GM20000 (cell line): ENCODE measurements at regions not wholly inside any gene's neighbourhood (a gene's known extent, or its start where the extent isn't known, plus 50 kb on each side); places are given as distances from the start of the nearest gene placed in this dataset.
"Not testable (repeated sequence)": the region's sequence is repeated elsewhere in the genome, so short reads cannot be mapped to it uniquely, and the experiment has no call there.

ENCODE experiments used
- DNase-seq: peaks from one replicate; pipeline ENCODE4 v3.0.0; 2012; ENCODE audit warnings: low spot score
- TF ChIP-seq, protein P1 (sequence below): IDR thresholded peaks from 2 replicates; pipeline ENCODE4 v1.5.1; 2012; ENCODE audit warnings: mild to moderate bottlenecking, control low read depth; ENCODE audit errors: extremely low read depth, missing control alignments

DNA sequence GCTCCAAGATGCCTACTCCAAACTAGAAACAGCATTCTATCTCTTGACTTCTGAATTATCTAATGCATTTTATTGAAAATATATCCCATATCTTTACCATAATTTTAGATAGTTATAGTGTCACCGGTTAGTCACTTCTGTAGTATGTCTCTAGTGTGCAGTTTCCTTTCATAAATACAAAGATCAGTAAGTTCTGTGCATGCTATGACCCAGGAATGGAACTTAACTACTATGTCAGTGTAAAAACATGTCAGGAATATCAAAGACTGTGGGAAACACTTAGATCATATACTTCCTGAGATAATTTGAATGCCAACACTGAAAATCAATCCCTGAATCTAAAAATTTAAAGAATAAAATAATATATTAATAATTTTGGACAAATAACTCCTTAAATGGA, 237.6 kb downstream of the ATXN7L3B start:
- TF ChIP-seq, protein P1, sequence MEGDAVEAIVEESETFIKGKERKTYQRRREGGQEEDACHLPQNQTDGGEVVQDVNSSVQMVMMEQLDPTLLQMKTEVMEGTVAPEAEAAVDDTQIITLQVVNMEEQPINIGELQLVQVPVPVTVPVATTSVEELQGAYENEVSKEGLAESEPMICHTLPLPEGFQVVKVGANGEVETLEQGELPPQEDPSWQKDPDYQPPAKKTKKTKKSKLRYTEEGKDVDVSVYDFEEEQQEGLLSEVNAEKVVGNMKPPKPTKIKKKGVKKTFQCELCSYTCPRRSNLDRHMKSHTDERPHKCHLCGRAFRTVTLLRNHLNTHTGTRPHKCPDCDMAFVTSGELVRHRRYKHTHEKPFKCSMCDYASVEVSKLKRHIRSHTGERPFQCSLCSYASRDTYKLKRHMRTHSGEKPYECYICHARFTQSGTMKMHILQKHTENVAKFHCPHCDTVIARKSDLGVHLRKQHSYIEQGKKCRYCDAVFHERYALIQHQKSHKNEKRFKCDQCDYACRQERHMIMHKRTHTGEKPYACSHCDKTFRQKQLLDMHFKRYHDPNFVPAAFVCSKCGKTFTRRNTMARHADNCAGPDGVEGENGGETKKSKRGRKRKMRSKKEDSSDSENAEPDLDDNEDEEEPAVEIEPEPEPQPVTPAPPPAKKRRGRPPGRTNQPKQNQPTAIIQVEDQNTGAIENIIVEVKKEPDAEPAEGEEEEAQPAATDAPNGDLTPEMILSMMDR, result no peak

DNA sequence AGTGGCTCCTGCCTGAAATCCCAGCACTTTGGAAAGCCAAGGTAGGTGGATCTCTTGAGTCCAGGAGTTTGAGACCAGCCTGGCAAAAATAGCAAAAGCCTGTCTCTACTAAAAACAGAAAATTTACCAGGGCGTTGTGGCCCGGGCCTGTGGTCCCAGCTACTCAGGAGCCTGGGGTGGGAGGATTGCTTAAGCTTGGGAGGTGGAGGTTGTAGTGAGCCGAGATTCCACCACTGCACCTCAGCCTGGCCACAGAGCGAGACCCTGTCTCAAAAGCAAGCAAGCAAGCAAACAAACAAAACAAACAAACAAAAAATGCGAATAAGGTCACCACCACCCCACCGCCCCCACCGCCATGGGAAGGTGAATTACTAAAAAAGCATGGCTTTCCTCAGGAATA, 238.7 kb downstream of the ATXN7L3B start:
- no peak for DNase-seq
- TF ChIP-seq, protein P1, result no peak

More for the DNA sequence above, 237.6 kb downstream of the ATXN7L3B start:
- no peak for DNase-seq

DNA sequence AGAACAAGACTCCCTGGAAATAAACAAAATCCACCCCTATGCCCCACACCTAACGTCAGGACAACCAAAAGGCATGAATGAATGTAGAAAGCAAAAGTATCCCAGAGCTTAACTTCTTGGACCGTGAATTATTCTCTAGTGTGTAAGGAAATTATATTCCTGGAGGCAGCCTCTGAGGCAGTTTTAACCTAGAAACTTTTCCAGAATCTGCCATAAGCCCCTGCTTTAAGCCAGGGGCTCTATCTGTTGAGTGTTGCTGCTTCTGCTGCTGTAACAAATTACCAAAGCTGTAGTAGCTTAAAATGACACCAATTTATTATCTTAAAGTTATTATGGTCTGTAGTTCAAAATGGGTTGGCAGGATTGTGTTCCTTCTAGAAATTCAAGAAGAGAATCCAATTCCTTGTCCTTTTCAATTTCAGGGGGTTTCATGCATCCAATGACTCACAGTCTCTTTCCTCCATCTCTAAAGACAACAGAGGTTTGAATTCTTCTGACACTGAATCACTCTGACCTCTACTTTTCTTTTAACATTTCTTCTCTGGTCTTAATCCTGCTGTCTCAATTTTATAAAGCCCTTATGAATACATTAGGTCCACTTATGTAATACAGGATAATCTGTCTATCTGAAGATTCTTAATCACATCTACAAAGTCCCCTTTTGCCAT, 242.7 kb downstream of the ATXN7L3B start:
- DNase-seq, result no peak
- TF ChIP-seq, protein P1, result no peak

DNA sequence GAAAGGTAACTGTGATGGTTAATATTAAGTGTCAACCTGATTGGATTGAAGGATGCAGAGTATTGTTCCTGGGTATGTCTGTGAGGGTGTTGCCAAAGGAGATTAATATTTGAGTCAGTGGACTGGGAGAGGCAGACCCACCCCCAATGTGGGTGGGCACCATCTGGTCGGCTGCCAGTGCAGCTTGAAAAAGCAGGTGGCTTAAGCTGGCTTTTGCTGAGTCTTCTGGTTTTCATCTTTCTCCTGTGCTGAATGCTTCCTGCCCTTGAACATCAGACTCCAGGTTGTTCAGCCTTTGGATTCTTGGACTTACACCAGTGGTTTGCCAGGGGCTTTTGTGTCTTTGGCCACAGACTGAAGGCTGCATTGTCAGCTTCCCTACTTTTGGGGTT, 243.2 kb downstream of the ATXN7L3B start:
- not testable (repeated sequence) for DNase-seq

DNA sequence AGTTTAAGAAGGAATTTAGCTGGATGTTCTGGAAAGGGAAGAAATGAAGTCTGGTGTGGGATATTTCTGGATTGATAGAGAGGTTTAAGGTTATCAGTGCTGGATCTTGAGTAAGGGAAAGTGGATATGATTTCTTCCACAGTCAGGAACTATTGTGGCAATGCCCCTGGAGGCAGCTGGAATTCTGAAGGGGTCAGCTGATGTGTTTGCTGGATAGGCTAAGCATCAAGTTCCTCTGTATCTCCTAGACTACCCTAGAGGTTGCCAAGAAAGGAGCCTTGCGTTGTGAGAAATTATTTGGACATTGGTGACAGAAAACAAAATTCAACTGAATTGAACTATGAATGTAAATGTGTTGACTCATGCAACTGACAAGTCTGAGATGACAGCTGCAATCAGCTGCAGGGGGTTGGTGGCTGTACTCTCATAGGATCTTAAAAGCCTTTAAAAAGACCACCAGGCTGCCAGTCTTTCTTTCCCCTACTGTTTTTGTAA, 244.4 kb downstream of the ATXN7L3B start:
- TF ChIP-seq, protein P1, result no peak
- DNase-seq, result no peak

DNA sequence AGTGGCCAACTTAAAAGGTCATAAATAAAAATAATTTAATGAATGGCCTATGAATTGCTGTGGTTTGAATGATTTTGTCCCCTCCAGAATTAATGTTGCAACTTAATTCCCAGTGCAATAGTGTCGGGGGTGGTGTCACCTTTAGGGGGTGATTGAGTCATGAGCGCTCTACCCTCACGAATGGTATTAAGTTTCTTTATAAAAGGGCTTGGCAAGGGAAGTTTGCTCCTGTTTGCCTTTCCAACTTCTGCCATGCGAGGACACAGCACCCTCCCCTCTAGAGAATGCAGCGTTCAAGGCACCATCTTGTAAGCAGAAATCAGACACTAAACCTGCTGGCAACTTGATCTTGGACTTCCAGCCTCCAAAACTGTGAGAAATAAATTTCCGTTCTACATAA, 253.3 kb downstream of the ATXN7L3B start:
- no peak for DNase-seq

DNA sequence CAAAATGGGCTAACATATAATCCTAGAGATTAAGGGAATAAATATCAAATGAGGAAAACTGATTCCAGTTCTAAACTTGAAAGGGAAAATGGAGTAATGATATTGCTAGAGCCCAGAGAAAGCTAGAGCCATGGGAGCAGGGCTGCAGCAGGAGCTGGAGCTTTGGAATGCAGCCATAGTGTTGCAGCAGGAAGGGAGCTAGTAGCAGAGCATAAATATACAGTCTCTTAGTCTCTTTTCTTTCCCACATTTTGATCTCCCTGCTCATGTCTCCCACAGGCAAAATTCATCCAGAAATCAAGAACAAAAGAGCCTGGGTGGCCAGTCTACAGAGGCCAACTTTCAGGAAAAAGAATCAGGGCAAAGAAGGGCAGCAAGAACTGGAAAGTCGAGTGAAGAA, 253.7 kb downstream of the ATXN7L3B start:
- TF ChIP-seq, protein P1, result no peak
- DNase-seq, result no peak

More for the DNA sequence above, 253.3 kb downstream of the ATXN7L3B start:
- TF ChIP-seq, protein P1, result no peak

DNA sequence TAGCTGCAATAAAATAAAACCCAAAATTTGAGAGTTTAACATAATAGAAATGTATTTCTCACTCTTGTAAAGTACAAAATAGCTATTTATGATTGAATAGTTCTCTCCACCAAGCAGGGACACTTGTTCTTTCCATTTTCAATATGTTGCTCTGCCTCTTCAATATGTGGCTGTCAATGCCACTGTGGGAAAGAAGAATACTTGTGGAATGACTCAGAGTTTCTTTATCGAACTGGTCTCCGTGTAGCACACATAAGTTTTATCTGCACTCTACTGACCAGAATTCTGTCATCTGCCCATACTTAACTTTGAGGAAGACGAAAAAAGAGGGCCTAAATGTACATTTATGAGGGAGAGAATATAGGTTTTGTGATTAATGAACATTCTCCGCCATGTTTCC, 256.9 kb downstream of the ATXN7L3B start:
- TF ChIP-seq, protein P1, result no peak
- DNase-seq, result no peak
